Neuron (in vitro differentiated cells): ENCODE measurements at regions not wholly inside any gene's neighbourhood (a gene's known extent, or its start where the extent isn't known, plus 50 kb on each side); places are given as distances from the start of the nearest gene placed in this dataset.

Experiments used
- H2AFZ ChIP-seq: one replicate; pipeline ENCODE4 v1.6.1; 2013; ENCODE audit warnings: low read depth, mild to moderate bottlenecking, inconsistent platforms, low read length, moderate library complexity
- H3K27me3 ChIP-seq: one replicate; pipeline ENCODE4 v1.6.1; 2013; ENCODE audit warnings: low read length; ENCODE audit not compliant: insufficient read depth
- H3K36me3 ChIP-seq: one replicate; pipeline ENCODE4 v1.6.1; 2013; ENCODE audit warnings: low read length; ENCODE audit not compliant: insufficient read depth
- H3K4me1 ChIP-seq: one replicate; pipeline ENCODE4 v1.6.1; 2013; ENCODE audit warnings: low read length; ENCODE audit not compliant: insufficient read depth
- H3K4me3 ChIP-seq: 2 replicates; pipeline ENCODE4 v1.5.1; 2013; ENCODE audit warnings: mild to moderate bottlenecking, low read length, moderate library complexity
- H3K9me3 ChIP-seq: one replicate; pipeline ENCODE4 v1.6.1; 2013; ENCODE audit warnings: low read length

DNA sequence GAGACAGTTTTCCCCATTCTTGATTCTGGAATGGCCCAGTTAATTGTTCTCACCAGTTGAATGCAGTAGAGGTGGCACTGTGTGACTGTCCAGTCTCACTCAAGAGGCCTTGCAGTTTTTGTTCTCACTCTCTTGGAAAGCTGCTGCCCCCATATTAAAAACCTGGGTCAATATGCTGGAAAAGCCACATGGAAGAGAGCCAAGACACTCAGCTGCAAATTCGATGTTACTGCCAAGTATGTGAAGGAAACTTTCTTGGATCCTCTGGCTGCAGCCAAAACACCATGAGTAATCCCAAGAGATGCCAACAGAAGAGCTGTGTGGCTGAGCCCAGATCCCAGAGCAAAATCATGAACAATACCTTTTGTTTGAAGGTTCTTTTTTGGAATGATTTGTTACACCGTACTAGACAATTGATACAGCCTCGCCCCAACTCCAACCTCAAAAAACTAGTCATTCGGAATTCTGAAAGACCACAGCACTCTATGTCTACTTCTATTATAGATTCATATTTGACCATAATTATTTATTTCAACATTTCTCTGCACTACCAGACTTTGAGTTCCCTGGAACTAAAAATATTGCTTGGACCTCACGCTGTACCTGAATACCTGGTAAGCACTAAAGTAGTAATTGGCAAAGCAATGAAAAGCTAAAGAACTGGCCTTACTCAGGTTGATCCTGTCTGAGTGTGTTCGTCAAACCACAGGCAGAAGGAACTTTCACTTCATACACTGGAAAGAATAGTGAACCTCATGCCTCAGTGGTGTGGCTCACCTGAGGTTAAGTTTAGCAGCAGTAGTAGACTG, 378.8 kb downstream of the ETS1 start:
- Histone ChIP-seq H3K27me3 (no peaks in the 10 kb centered on the region), H3K36me3 (no peaks in the 10 kb centered on the region), H3K9me3 (peaks cover 3% of the 10 kb centered on the region), H2AFZ (no peak overlapping the region), H3K4me1 (no peaks in the 10 kb centered on the region), H3K4me3 (no peak overlapping the region)

- Histone ChIP-seq H3K4me1 (no peaks in the 10 kb centered on the region), H3K9me3 (peaks cover 3% of the 10 kb centered on the region)
Observed at GRCh38 chr11:128207861-128208321, 379.5 kb downstream of the ETS1 start.

GRCh38 chr11:128206461-128206860, 380.9 kb downstream of the ETS1 start:
- Histone ChIP-seq H3K4me1 (no peaks in the 10 kb centered on the region), H3K4me3 (no peak overlapping the region), H3K36me3 (no peaks in the 10 kb centered on the region), H2AFZ (no peak overlapping the region), H3K27me3 (no peaks in the 10 kb centered on the region), H3K9me3 (peaks cover 3% of the 10 kb centered on the region)

More at GRCh38 chr11:128207861-128208321, 379.5 kb downstream of the ETS1 start:
- no peaks in the 10 kb centered on the region for H3K27me3 ChIP-seq
- H2AFZ ChIP-seq = no peak overlapping the region
- H3K36me3 ChIP-seq = no peaks in the 10 kb centered on the region
- H3K4me3 ChIP-seq = no peak overlapping the region

GRCh38 chr11:128205796-128206195, 381.6 kb downstream of the ETS1 start:
- no peak overlapping the region for H3K4me3 ChIP-seq
- no peaks in the 10 kb centered on the region for H3K27me3 ChIP-seq
- H2AFZ ChIP-seq = no peak overlapping the region
- no peaks in the 10 kb centered on the region for H3K4me1 ChIP-seq
- peaks cover 3% of the 10 kb centered on the region for H3K9me3 ChIP-seq
- no peaks in the 10 kb centered on the region for H3K36me3 ChIP-seq

GRCh38 chr11:128204898-128205297, 382.5 kb downstream of the ETS1 start:
- H3K9me3 ChIP-seq = peaks cover 3% of the 10 kb centered on the region
- no peak overlapping the region for H2AFZ ChIP-seq
- no peaks in the 10 kb centered on the region for H3K36me3 ChIP-seq
- no peaks in the 10 kb centered on the region for H3K27me3 ChIP-seq
- no peaks in the 10 kb centered on the region for H3K4me1 ChIP-seq
- H3K4me3 ChIP-seq = no peak overlapping the region

DNA sequence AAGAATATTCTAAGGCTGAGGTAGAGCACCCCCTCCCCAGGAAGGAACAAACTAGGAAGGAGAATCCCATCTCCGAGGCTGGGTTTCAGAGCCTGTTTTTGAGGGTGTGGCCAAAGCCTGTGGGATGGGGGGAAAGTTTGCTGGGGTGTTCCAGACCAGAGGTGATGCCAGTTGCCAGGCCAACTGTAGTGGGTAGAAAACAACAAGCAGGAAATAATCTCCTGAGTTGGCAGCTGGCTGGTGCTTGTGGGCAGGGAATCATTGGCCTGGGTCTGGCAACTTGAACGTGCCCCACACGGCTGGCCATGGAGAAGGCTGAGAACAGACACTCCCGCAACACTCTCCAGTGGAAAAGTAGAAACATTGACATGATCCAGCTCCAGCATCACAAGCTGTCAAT, 385.6 kb downstream of the ETS1 start:
- Histone ChIP-seq H3K4me3 (no peak overlapping the region), H3K36me3 (no peaks in the 10 kb centered on the region), H3K27me3 (no peaks in the 10 kb centered on the region), H2AFZ (no peak overlapping the region), H3K4me1 (no peaks in the 10 kb centered on the region), H3K9me3 (peaks cover 3% of the 10 kb centered on the region)

DNA sequence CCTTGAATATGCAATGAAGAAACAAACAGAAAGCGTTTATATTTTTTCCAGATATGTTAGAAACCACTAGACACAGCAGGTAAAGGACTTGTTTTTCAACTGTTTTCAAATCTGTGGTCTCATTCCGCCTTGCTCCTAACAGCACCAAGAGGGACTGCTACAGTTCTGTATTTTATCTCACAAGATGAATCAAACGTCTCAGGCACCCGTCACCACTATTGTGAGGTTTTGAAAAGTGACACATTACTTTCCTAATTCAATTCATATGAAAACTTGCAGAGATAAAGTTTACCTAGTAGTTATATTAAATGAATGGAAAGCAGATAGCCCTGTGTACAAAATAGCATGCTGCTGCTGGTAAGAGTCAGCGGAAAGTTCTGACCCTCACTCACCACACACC, 386.3 kb downstream of the ETS1 start:
- no peaks in the 10 kb centered on the region for H3K36me3 ChIP-seq
- H3K27me3 ChIP-seq = no peaks in the 10 kb centered on the region
- no peak overlapping the region for H2AFZ ChIP-seq
- peaks cover 3% of the 10 kb centered on the region for H3K9me3 ChIP-seq
- H3K4me1 ChIP-seq = no peaks in the 10 kb centered on the region
- H3K4me3 ChIP-seq = no peak overlapping the region

- no peaks in the 10 kb centered on the region for H3K9me3 ChIP-seq
- H3K4me3 ChIP-seq = no peak overlapping the region
- H2AFZ ChIP-seq = no peak overlapping the region
- no peaks in the 10 kb centered on the region for H3K4me1 ChIP-seq
- H3K36me3 ChIP-seq = no peaks in the 10 kb centered on the region
- no peaks in the 10 kb centered on the region for H3K27me3 ChIP-seq
Observed at GRCh38 chr11:128200467-128200866, 386.9 kb downstream of the ETS1 start.

GRCh38 chr11:128198216-128198772, 389.1 kb downstream of the ETS1 start:
- Histone ChIP-seq H3K4me1 (no peaks in the 10 kb centered on the region), H3K9me3 (no peaks in the 10 kb centered on the region), H3K36me3 (no peaks in the 10 kb centered on the region), H3K4me3 (no peak overlapping the region), H3K27me3 (no peaks in the 10 kb centered on the region), H2AFZ (no peak overlapping the region)

DNA sequence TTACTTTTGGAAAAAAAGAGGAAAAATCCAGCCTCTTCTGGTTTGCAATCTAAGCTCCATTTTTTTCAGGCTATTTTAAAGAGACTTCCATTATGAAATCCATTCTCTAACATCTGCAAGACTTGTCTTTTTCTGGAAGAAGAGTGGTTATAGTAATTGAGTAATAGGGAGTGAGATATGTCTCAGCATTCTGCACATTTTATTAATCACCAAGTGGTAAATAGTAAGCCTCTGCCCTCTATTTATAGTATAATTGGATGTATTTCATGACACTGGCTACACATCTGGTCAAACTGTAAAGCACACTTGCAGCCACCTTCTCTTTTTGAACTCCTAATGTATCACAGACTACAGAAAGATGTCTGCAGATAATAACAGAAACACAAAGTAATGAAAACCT, 391.1 kb downstream of the ETS1 start:
- H2AFZ ChIP-seq = no peak overlapping the region
- no peak overlapping the region for H3K4me3 ChIP-seq
- no peaks in the 10 kb centered on the region for H3K27me3 ChIP-seq

DNA sequence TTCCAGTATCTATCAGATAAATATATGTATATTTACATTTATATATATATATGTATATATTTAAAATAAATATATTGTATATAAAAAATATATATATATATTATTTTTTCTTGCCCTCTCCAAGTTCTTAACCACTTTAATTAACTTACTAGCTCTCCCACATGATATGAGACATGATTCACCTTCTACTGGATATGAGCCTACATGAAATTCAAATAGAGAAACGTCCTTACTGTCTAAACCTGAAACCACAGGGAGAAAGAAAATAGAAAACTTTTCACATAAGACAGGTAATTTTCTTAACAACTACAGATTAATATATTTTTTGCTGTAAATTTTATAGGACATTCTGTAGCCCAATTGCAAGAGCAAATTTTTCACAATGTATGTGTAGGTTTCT, 391.6 kb downstream of the ETS1 start:
- no peak overlapping the region for H3K4me3 ChIP-seq
- no peaks in the 10 kb centered on the region for H3K27me3 ChIP-seq
- no peak overlapping the region for H2AFZ ChIP-seq
- H3K9me3 ChIP-seq = no peaks in the 10 kb centered on the region
- H3K4me1 ChIP-seq = no peaks in the 10 kb centered on the region
- H3K36me3 ChIP-seq = no peaks in the 10 kb centered on the region

More for the DNA sequence above, 391.1 kb downstream of the ETS1 start:
- no peaks in the 10 kb centered on the region for H3K36me3 ChIP-seq
- H3K4me1 ChIP-seq = no peaks in the 10 kb centered on the region
- no peaks in the 10 kb centered on the region for H3K9me3 ChIP-seq

- no peaks in the 10 kb centered on the region for H3K9me3 ChIP-seq
- H3K4me1 ChIP-seq = no peaks in the 10 kb centered on the region
- no peak overlapping the region for H3K4me3 ChIP-seq
- no peaks in the 10 kb centered on the region for H3K27me3 ChIP-seq
- H3K36me3 ChIP-seq = no peaks in the 10 kb centered on the region
- H2AFZ ChIP-seq = no peak overlapping the region
Observed at GRCh38 chr11:128195057-128195751, 392.2 kb downstream of the ETS1 start.

DNA sequence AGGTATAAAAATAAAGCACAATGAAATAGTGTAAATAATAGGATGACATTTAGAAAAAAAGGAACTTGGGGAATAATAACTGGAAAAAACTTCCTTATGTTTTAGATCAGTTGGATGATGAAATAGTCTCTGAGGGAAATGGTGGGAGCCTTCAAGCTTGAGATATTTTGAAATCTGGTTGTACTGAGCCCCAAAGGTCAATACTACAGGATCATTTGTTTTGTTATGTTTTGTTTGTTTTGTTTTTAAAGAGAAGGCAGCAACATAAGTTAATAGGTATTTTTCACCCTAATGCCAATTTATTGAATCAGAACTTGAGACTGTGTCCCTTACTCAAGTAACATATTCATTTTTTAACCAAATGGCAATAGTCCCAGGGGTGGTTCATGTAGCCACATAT, 393.1 kb downstream of the ETS1 start:
- Histone ChIP-seq H3K27me3 (no peaks in the 10 kb centered on the region), H3K4me3 (no peak overlapping the region), H3K36me3 (no peaks in the 10 kb centered on the region), H3K4me1 (no peaks in the 10 kb centered on the region), H2AFZ (no peak overlapping the region), H3K9me3 (no peaks in the 10 kb centered on the region)
